ENCODE measurements at regions not wholly inside any gene's neighbourhood (a gene's known extent, or its start where the extent isn't known, plus 50 kb on each side); places are given as distances from the start of the nearest gene placed in this dataset.

GRCh38 chr3:74089814-74090213 lies 465.1 kb upstream of the PDZRN3 start:
- Histone ChIP-seq H3K27me3 (ENCODE audit: control insufficient read depth, extremely low read depth, insufficient read depth, low read length) (no peaks in the 10 kb centered on the region), H3K9me1 (ENCODE audit: control insufficient read depth, extremely low read depth, insufficient read depth, low read length) (no peaks in the 10 kb centered on the region), H2AFZ (ENCODE audit: control insufficient read depth, low read length) (no peak overlapping the region), H3K9ac (ENCODE audit: control insufficient read depth, extremely low read depth, insufficient read depth, low read length) (no peak overlapping the region), H3K4me2 (ENCODE audit: control insufficient read depth, extremely low read depth, insufficient read depth, low read depth, low read length) (no peak overlapping the region), H3K79me2 (ENCODE audit: control insufficient read depth, insufficient read depth, low read length) (no peaks in the 10 kb centered on the region), H3K27ac (ENCODE audit: control insufficient read depth, insufficient read depth, low read length) (no peak overlapping the region), H3K9me3 (ENCODE audit: control insufficient read depth, low read depth, low read length) (no peaks in the 10 kb centered on the region), H3K36me3 (ENCODE audit: control insufficient read depth in 2 of 2, extremely low read depth in 1 of 2, insufficient read depth in 2 of 2, low read length in 2 of 2) (no peaks in the 10 kb centered on the region), H3K4me3 (ENCODE audit: control insufficient read depth in 2 of 3, extremely low read depth in 1 of 3, insufficient read depth in 2 of 3, low read depth in 1 of 3, low read length in 3 of 3) (no peak overlapping the region), H3K4me1 (ENCODE audit: control insufficient read depth, extremely low read depth, insufficient read depth, low read length) (no peaks in the 10 kb centered on the region), H4K20me1 (ENCODE audit: control insufficient read depth, extremely low read depth, insufficient read depth, low read length) (no peaks in the 10 kb centered on the region)
- DNase-seq (ENCODE audit: low read depth, low spot score): no peak
- dilution Hi-C loops (cut with MboI; ENCODE audit: extremely low pct_ligation_motif_present, low sequenced_read_pairs): no loop called here
- TF ChIP-seq, protein P1, sequence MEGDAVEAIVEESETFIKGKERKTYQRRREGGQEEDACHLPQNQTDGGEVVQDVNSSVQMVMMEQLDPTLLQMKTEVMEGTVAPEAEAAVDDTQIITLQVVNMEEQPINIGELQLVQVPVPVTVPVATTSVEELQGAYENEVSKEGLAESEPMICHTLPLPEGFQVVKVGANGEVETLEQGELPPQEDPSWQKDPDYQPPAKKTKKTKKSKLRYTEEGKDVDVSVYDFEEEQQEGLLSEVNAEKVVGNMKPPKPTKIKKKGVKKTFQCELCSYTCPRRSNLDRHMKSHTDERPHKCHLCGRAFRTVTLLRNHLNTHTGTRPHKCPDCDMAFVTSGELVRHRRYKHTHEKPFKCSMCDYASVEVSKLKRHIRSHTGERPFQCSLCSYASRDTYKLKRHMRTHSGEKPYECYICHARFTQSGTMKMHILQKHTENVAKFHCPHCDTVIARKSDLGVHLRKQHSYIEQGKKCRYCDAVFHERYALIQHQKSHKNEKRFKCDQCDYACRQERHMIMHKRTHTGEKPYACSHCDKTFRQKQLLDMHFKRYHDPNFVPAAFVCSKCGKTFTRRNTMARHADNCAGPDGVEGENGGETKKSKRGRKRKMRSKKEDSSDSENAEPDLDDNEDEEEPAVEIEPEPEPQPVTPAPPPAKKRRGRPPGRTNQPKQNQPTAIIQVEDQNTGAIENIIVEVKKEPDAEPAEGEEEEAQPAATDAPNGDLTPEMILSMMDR (optimal IDR thresholded peaks at IDR 0.05 in 1 of 3, IDR thresholded peaks at IDR 0.05 in 1 of 3, conservative IDR thresholded peaks at IDR 0.05 in 1 of 3; ENCODE audit: extremely low read depth in 1 of 3, insufficient read depth in 2 of 3, low read length in 3 of 3): no peak
- no peak for TF ChIP-seq EZH2 (IDR thresholded peaks at IDR 0.05; ENCODE audit: low read length)
- FAIRE-seq: no peak

DNA sequence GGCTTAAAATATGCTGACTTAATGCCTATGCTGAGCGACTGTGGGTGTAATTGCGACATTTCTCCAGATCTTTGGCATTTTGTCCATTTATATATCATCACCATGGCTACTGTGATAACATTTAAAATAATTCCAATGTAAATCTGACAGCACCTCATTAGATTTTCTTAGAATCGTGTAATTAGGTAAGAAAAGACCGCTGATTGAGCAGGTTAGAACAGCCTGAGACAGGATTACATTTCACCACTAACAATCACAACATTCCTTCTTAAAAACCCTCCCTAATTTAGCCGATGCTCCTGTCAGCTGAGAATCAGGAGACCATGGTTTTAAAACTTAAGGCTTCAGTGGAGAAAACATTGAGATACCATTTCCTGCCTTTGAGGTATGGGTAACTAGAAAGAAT lies 455.3 kb upstream of the PDZRN3 start:
- Histone ChIP-seq H3K4me2 (ENCODE audit: control insufficient read depth, extremely low read depth, insufficient read depth, low read depth, low read length) (no peak overlapping the region), H2AFZ (ENCODE audit: control insufficient read depth, low read length) (no peak overlapping the region), H4K20me1 (ENCODE audit: control insufficient read depth, extremely low read depth, insufficient read depth, low read length) (no peaks in the 10 kb centered on the region), H3K9me1 (ENCODE audit: control insufficient read depth, extremely low read depth, insufficient read depth, low read length) (no peaks in the 10 kb centered on the region), H3K27ac (ENCODE audit: control insufficient read depth, insufficient read depth, low read length) (no peak overlapping the region), H3K9ac (ENCODE audit: control insufficient read depth, extremely low read depth, insufficient read depth, low read length) (no peak overlapping the region), H3K79me2 (ENCODE audit: control insufficient read depth, insufficient read depth, low read length) (no peaks in the 10 kb centered on the region), H3K4me3 (ENCODE audit: control insufficient read depth in 2 of 3, extremely low read depth in 1 of 3, insufficient read depth in 2 of 3, low read depth in 1 of 3, low read length in 3 of 3) (no peak overlapping the region), H3K27me3 (ENCODE audit: control insufficient read depth, extremely low read depth, insufficient read depth, low read length) (no peaks in the 10 kb centered on the region), H3K36me3 (ENCODE audit: control insufficient read depth in 2 of 2, extremely low read depth in 1 of 2, insufficient read depth in 2 of 2, low read length in 2 of 2) (no peaks in the 10 kb centered on the region), H3K4me1 (ENCODE audit: control insufficient read depth, extremely low read depth, insufficient read depth, low read length) (no peaks in the 10 kb centered on the region), H3K9me3 (ENCODE audit: control insufficient read depth, low read depth, low read length) (no peaks in the 10 kb centered on the region)
- DNase-seq (ENCODE audit: low read depth, low spot score) (no peak), FAIRE-seq (no peak)
- dilution Hi-C loops (cut with MboI; ENCODE audit: extremely low pct_ligation_motif_present, low sequenced_read_pairs): no loop called here
- TF ChIP-seq, protein P1 (optimal IDR thresholded peaks at IDR 0.05 in 1 of 3, IDR thresholded peaks at IDR 0.05 in 1 of 3, conservative IDR thresholded peaks at IDR 0.05 in 1 of 3; ENCODE audit: extremely low read depth in 1 of 3, insufficient read depth in 2 of 3, low read length in 3 of 3): no peak
- no peak for TF ChIP-seq EZH2 (IDR thresholded peaks at IDR 0.05; ENCODE audit: low read length)
